HEK293T (cell line): ENCODE measurements at regions not wholly inside any gene's neighbourhood (a gene's known extent, or its start where the extent isn't known, plus 50 kb on each side); places are given as distances from the start of the nearest gene placed in this dataset.

Source experiments
- CTBP1 ChIP-seq: fragments of 450-650 bp; IDR thresholded peaks from 2 replicates; pipeline ENCODE4 v1.6.1; 2016; ENCODE audit warnings: borderline replicate concordance
- FOXA1 ChIP-seq: fragments of 450-650 bp; IDR thresholded peaks from 2 replicates; pipeline ENCODE4 v1.6.1; 2016; ENCODE audit warnings: mild to moderate bottlenecking
- FOXM1 ChIP-seq: fragments of 450-650 bp; IDR thresholded peaks from 2 replicates; pipeline ENCODE4 v1.6.1; 2017; ENCODE audit warnings: mild to moderate bottlenecking, borderline replicate concordance
- L3MBTL2 ChIP-seq: fragments of 450-650 bp; conservative IDR thresholded peaks from 2 replicates; pipeline ENCODE4 v1.6.1; 2016; ENCODE audit warnings: mild to moderate bottlenecking
- LEF1 ChIP-seq: fragments of 450-650 bp; IDR thresholded peaks from 2 replicates; pipeline ENCODE4 v1.6.1; 2017; ENCODE audit warnings: mild to moderate bottlenecking, borderline replicate concordance
- NFRKB ChIP-seq: fragments of 450-650 bp; IDR thresholded peaks from 2 replicates; pipeline ENCODE4 v1.6.1; 2016; ENCODE audit warnings: mild to moderate bottlenecking, moderate library complexity
- SUZ12 ChIP-seq: fragments of 450-650 bp; IDR thresholded peaks from 2 replicates; pipeline ENCODE4 v1.6.1; 2016; ENCODE audit warnings: mild to moderate bottlenecking
- TARDBP ChIP-seq: fragments of 450-650 bp; IDR thresholded peaks from 2 replicates; pipeline ENCODE4 v1.6.1; 2016
- ZNF384 ChIP-seq: fragments of 450-650 bp; IDR thresholded peaks from 2 replicates; pipeline ENCODE4 v1.6.1; 2016

DNA sequence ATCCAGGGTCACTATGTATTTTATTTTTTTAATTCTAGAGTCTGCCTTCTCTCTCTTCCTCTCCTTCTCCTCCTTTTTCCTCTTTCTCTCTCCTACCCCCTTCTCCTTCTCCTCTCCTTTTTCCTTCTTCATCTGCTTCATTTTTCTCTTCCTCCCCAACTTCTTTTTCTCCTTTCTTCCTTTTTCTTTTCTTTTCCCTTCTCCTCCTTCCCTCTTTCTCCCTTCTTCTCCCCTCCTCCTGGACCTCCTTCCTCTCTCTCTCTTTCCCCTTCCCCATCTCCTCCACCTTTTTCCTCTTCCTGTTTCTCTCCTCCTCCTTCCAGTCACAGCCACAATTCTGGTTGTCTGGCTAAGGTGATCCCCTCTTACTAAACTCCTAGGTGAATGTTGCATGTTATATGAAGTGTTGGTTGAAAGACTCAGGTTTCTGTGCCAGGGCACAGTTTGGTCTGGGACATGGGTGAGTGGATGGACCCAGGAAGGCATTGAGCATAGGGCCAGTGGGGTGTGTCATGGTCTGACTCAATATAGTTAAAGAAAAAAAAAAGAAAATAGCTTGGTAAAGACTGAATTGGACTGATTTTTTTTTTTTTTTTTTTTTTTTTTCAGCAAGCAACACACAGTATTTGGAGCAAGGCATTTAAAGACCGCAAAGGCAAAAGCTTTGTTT lies 266.9 kb downstream of the TGFB2 start:
- no peak for TF ChIP-seq SUZ12
- no peak for TF ChIP-seq CTBP1
- no peak for TF ChIP-seq ZNF384
- no peak for TF ChIP-seq NFRKB
- no peak for TF ChIP-seq FOXM1
- no peak for TF ChIP-seq LEF1
- no peak for TF ChIP-seq L3MBTL2
- TF ChIP-seq TARDBP = no peak
- no peak for TF ChIP-seq FOXA1
